GM12878 (cell line): ENCODE measurements at regions not wholly inside any gene's neighbourhood (a gene's known extent, or its start where the extent isn't known, plus 50 kb on each side); places are given as distances from the start of the nearest gene placed in this dataset.

Experiments
- ATAC-seq: fragments of 200-7000 bp; cut with Tn5 transposase; 3 replicates; pipeline ENCODE4 v1.9.1; 2020; ENCODE audit warnings: mild to moderate bottlenecking, moderate library complexity
- BruUV-seq: library from RNA; stranded (reverse); fragments of 400-500 nt; replicated peaks from 2 replicates; lab custom pipeline; 2021; lab: Mats Ljungman, UMichigan
- CTCF ChIA-PET: fragments of 300-600 bp; sonication (Branson Sonifier 250); formaldehyde crosslinking; extraction: SDS; loops from one replicate; lab custom pipeline; 2021; ENCODE audit warnings: inconsistent platforms; lab: Yijun Ruan, JAX
- POLR2A ChIA-PET: fragments of 350-600 bp; formaldehyde crosslinking; extraction: SDS; loops from one replicate; lab custom pipeline; 2021; ENCODE audit warnings: inconsistent platforms; lab: Charles Lee
- RAD21 ChIA-PET: fragments of 300-600 bp; sonication (Branson Sonifier 250); formaldehyde crosslinking; loops from one replicate; lab custom pipeline; 2023; ENCODE audit warnings: antibody characterized with exemption; ENCODE audit not compliant: unreplicated experiment; lab: Charles Lee
- SMC1A ChIA-PET: fragments of 300-600 bp; sonication (Branson Sonifier 250); formaldehyde crosslinking; loops from one replicate; lab custom pipeline; 2023; ENCODE audit not compliant: unreplicated experiment, uncharacterized antibody; lab: Charles Lee
- DNase-seq: peaks from one replicate; pipeline ENCODE4 v3.0.0-alpha.2; 2011; ENCODE audit warnings: low read depth, low spot score
- FAIRE-seq: peaks from 3 replicates; lab custom pipeline; 2011; peaks lifted over from hg19 to GRCh38; lab: Jason Lieb, UNC
- H2AFZ ChIP-seq: 2 replicates; pipeline ENCODE4 v1.6.0; 2011; ENCODE audit warnings: low read depth, low read length, control low read depth; ENCODE audit not compliant: control insufficient read depth
- H3K27ac ChIP-seq: 2 replicates; pipeline ENCODE4 v1.5.1; 2011; ENCODE audit warnings: control low read depth; ENCODE audit not compliant: control insufficient read depth, insufficient read depth
- H3K27me3 ChIP-seq, 2 experiments: replicated peaks in 1 of 2; 2 replicates each; pipeline versions ENCODE4 v1.6.0 to v1.6.1; 2011; ENCODE audit warnings: low read length in 1 of 2; ENCODE audit not compliant: control insufficient read depth in 2 of 2, insufficient read depth in 2 of 2
- H3K36me3 ChIP-seq, 2 experiments: 2 replicates each; pipeline ENCODE4 v1.5.1; 2011; ENCODE audit warnings: low read length in 1 of 2; ENCODE audit not compliant: control insufficient read depth in 2 of 2, insufficient read depth in 2 of 2
- H3K4me1 ChIP-seq: 2 replicates; pipeline ENCODE4 v1.6.1; 2011; ENCODE audit warnings: mild to moderate bottlenecking, low read length, moderate library complexity, mixed read lengths; ENCODE audit not compliant: control insufficient read depth, insufficient read depth
- H3K4me2 ChIP-seq: 2 replicates; pipeline ENCODE4 v1.6.0; 2011; ENCODE audit warnings: control low read depth; ENCODE audit not compliant: control insufficient read depth, insufficient read depth
- H3K4me3 ChIP-seq: fragments of 200-600 bp; sonication (generic); 2 replicates; pipeline ENCODE4 v1.5.1; 2016
- H3K79me2 ChIP-seq: 2 replicates; pipeline ENCODE4 v1.6.0; 2011; ENCODE audit warnings: low read length; ENCODE audit not compliant: control insufficient read depth, insufficient read depth
- H3K9ac ChIP-seq: 2 replicates; pipeline ENCODE4 v1.8.0; 2011; ENCODE audit warnings: low read length, control low read depth, mixed read lengths; ENCODE audit not compliant: control insufficient read depth, insufficient read depth
- H3K9me3 ChIP-seq: replicated peaks from 3 replicates; pipeline ENCODE4 v1.5.1; 2011; ENCODE audit warnings: mild to moderate bottlenecking, low read length; ENCODE audit not compliant: control insufficient read depth, insufficient read depth
- H4K20me1 ChIP-seq: 2 replicates; pipeline ENCODE4 v1.6.0; 2011; ENCODE audit not compliant: control insufficient read depth, insufficient read depth
- CHD1 ChIP-seq: IDR thresholded peaks from 2 replicates; pipeline ENCODE4 v1.6.1; 2012; ENCODE audit warnings: low read depth, low read length, improper control_type of control experiment
- CHD4 ChIP-seq: fragments of 200-600 bp; sonication (generic); IDR thresholded peaks from 2 replicates; pipeline ENCODE4 v1.6.1; 2016; ENCODE audit warnings: mild to moderate bottlenecking
- CREB1 ChIP-seq: IDR thresholded peaks from 2 replicates; pipeline ENCODE4 v1.6.1; 2012; ENCODE audit warnings: low read depth, mild to moderate bottlenecking, inconsistent platforms
- EP300 ChIP-seq, 2 experiments: fragments of 150-350 bp in 1 of 2; IDR thresholded peaks; 2 replicates each; pipeline ENCODE4 v1.6.1; 2011 to 2012; ENCODE audit warnings: low read depth in 2 of 2, low read length in 2 of 2, borderline replicate concordance in 1 of 2, improper control_type of control experiment in 1 of 2, inconsistent platforms in 1 of 2; ENCODE audit not compliant: control insufficient read depth in 1 of 2
- GATAD2B ChIP-seq: fragments of 450-650 bp; conservative IDR thresholded peaks from 2 replicates; pipeline ENCODE4 v1.6.1; 2017; ENCODE audit warnings: low read depth, mild to moderate bottlenecking, moderate library complexity
- IKZF2 ChIP-seq, 2 experiments: fragments of 450-650 bp; IDR thresholded peaks; 2 replicates each; pipeline ENCODE4 v1.6.1; 2017; ENCODE audit warnings: mild to moderate bottlenecking in 2 of 2, moderate library complexity in 2 of 2
- MTA2 ChIP-seq: fragments of 450-650 bp; IDR thresholded peaks from 2 replicates; pipeline ENCODE4 v1.6.1; 2016; ENCODE audit warnings: low read depth, mild to moderate bottlenecking, moderate library complexity
- MTA3 ChIP-seq: IDR thresholded peaks from 2 replicates; pipeline ENCODE4 v1.6.1; 2012; ENCODE audit warnings: low read length, inconsistent platforms, borderline replicate concordance
- MYC ChIP-seq: IDR thresholded peaks from 2 replicates; pipeline ENCODE4 v1.6.1; 2011; ENCODE audit warnings: mild to moderate bottlenecking, low read length, moderate library complexity, inconsistent platforms; ENCODE audit not compliant: insufficient read depth, insufficient replicate concordance, insufficient read length, severe bottlenecking
- RCOR1 ChIP-seq: conservative IDR thresholded peaks from 2 replicates; pipeline ENCODE4 v1.6.1; 2012; ENCODE audit warnings: low read depth, low read length, improper control_type of control experiment
- RFX5 ChIP-seq: IDR thresholded peaks from 2 replicates; pipeline ENCODE4 v1.6.1; 2011; ENCODE audit warnings: low read depth, low read length, improper control_type of control experiment
- SUPT20H ChIP-seq: IDR thresholded peaks from 2 replicates; pipeline ENCODE4 v1.6.1; 2011; ENCODE audit warnings: low read depth, mild to moderate bottlenecking, low read length, moderate library complexity, borderline replicate concordance; ENCODE audit not compliant: control insufficient read depth
- ZNF207 ChIP-seq: fragments of 450-650 bp; IDR thresholded peaks from 2 replicates; pipeline ENCODE4 v1.6.1; 2014; ENCODE audit warnings: antibody characterized with exemption, mild to moderate bottlenecking, borderline replicate concordance
- ZNF622 ChIP-seq: fragments of 450-650 bp; IDR thresholded peaks from 2 replicates; pipeline ENCODE4 v1.6.1; 2017; ENCODE audit warnings: mild to moderate bottlenecking, inconsistent platforms
- WGBS: methylation state at CpG from one replicate; pipeline ENCODE4 v1.1.6; 2016; ENCODE audit warnings: low lambda C conversion rate; ENCODE audit not compliant: insufficient replicate concordance, insufficient coverage; ENCODE audit errors: missing lambda C conversion rate; 5-methylcytosine and 5-hydroxymethylcytosine counted together
- in situ Hi-C: fragments of 300-500 bp; cut with MboI; formaldehyde crosslinking; loops from 9 replicates; pipeline ENCODE4 v1.14.3; 2018; ENCODE audit warnings: mixed read lengths
- intact Hi-C: fragments of 100-400 bp; cut with micrococcal nuclease; formaldehyde crosslinking; loops from one replicate; pipeline ENCODE4 v1.14.2; 2022; ENCODE audit not compliant: unreplicated experiment
- TF ChIP-seq, protein P1 (sequence below), 3 experiments: IDR thresholded peaks in 2 of 3; conservative IDR thresholded peaks in 1 of 3; 2 replicates each; pipeline ENCODE4 v1.5.1; 2011; ENCODE audit warnings: low read depth in 3 of 3, low read length in 3 of 3, mild to moderate bottlenecking in 3 of 3, control low read depth in 2 of 3, moderate library complexity in 2 of 3, inconsistent platforms in 1 of 3, mixed read lengths in 1 of 3; ENCODE audit not compliant: control insufficient read depth in 2 of 3, insufficient read depth in 1 of 3; ENCODE audit errors: extremely low read depth in 1 of 3
- TF ChIP-seq, protein P2 (sequence below): fragments of 450-650 bp; IDR thresholded peaks from 2 replicates; pipeline ENCODE4 v1.6.1; 2016; ENCODE audit warnings: mild to moderate bottlenecking, moderate library complexity, borderline replicate concordance

DNA sequence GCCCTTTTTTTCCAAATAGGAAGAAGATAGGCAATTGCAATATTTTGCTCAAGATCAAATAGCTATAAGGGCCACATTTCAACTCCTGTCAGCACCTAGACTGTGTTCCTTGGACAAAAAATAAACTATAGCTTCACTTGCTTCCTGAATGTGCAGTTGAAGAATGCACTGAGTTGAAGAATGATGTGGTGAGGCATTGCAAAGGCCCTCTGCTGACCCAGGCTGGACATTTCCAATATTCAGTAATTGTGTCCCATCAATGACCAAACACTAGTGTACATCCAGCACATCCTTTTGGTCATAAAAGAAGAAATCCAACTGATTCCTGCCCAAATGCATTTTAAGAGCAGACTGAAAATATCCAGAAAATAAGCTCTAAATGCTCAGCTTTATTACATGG, 424.8 kb upstream of the TGFBR2 start (continued):
- TF ChIP-seq, protein P1, sequence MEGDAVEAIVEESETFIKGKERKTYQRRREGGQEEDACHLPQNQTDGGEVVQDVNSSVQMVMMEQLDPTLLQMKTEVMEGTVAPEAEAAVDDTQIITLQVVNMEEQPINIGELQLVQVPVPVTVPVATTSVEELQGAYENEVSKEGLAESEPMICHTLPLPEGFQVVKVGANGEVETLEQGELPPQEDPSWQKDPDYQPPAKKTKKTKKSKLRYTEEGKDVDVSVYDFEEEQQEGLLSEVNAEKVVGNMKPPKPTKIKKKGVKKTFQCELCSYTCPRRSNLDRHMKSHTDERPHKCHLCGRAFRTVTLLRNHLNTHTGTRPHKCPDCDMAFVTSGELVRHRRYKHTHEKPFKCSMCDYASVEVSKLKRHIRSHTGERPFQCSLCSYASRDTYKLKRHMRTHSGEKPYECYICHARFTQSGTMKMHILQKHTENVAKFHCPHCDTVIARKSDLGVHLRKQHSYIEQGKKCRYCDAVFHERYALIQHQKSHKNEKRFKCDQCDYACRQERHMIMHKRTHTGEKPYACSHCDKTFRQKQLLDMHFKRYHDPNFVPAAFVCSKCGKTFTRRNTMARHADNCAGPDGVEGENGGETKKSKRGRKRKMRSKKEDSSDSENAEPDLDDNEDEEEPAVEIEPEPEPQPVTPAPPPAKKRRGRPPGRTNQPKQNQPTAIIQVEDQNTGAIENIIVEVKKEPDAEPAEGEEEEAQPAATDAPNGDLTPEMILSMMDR (IDR thresholded peaks at IDR 0.05 in 2 of 3, conservative IDR thresholded peaks at IDR 0.05 in 1 of 3; ENCODE audit: control insufficient read depth in 2 of 3, extremely low read depth in 1 of 3, insufficient read depth in 1 of 3, low read depth in 3 of 3, low read length in 3 of 3): no peak
- TF ChIP-seq CHD4: no peak

DNA sequence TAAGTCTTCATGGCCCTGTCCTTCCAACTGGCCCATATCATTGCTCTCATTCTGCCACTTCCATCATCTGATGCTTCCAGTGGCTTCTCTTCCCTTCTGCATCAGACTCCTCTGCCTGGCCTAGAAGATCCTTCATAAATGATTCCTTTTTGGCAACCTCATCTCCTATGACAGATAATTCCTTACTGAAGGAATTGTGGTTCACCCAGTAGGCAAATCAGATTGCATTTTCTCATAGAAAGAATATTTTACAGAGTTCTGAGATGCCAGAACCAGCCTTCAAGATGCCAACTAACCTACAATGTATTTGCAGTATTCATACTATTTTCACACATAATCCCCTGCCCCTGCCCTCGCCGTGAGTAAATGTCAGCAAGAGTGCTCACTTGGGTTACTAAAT, 423.0 kb upstream of the TGFBR2 start:
- Histone ChIP-seq H3K4me3 (no peak overlapping the region), H2AFZ (no peak overlapping the region), H3K27me3 (no peaks in the 10 kb centered on the region), H3K36me3 (no peaks in the 10 kb centered on the region), H3K9ac (no peak overlapping the region), H3K9me3 (no peaks in the 10 kb centered on the region), H4K20me1 (no peaks in the 10 kb centered on the region), H3K4me1 (no peaks in the 10 kb centered on the region), H3K79me2 (no peaks in the 10 kb centered on the region), H3K4me2 (no peak overlapping the region), H3K27ac (no peak overlapping the region)
- RAD21 ChIA-PET: no interaction called here
- DNase-seq: no peak
- POLR2A ChIA-PET: no interaction called here
- in situ Hi-C loops: loop anchor here (25.0 kb wide), 1 partner anchor 1271 kb away; no protein-coding TSS in a partner anchor
- intact Hi-C loops: no loop called here
- WGBS: 31% methylated on average over 2 of the region's 2 CpGs
- FAIRE-seq: no peak
- no TSS peak for BruUV-seq
- ATAC-seq: no peak
- SMC1A ChIA-PET: no interaction called here
- CTCF ChIA-PET: interaction anchor here (0.9 kb wide), 1 partner anchor 9 kb away, joined by 3 read pairs; no protein-coding TSS in a partner anchor
- no peak for TF ChIP-seq MTA3
- no peak for TF ChIP-seq EP300 (IDR thresholded peaks at IDR 0.05; ENCODE audit: borderline replicate concordance in 1 of 2, control insufficient read depth in 1 of 2, low read depth in 2 of 2, low read length in 2 of 2)
- no peak for TF ChIP-seq MYC
- TF ChIP-seq GATAD2B: no peak
- TF ChIP-seq, protein P2, sequence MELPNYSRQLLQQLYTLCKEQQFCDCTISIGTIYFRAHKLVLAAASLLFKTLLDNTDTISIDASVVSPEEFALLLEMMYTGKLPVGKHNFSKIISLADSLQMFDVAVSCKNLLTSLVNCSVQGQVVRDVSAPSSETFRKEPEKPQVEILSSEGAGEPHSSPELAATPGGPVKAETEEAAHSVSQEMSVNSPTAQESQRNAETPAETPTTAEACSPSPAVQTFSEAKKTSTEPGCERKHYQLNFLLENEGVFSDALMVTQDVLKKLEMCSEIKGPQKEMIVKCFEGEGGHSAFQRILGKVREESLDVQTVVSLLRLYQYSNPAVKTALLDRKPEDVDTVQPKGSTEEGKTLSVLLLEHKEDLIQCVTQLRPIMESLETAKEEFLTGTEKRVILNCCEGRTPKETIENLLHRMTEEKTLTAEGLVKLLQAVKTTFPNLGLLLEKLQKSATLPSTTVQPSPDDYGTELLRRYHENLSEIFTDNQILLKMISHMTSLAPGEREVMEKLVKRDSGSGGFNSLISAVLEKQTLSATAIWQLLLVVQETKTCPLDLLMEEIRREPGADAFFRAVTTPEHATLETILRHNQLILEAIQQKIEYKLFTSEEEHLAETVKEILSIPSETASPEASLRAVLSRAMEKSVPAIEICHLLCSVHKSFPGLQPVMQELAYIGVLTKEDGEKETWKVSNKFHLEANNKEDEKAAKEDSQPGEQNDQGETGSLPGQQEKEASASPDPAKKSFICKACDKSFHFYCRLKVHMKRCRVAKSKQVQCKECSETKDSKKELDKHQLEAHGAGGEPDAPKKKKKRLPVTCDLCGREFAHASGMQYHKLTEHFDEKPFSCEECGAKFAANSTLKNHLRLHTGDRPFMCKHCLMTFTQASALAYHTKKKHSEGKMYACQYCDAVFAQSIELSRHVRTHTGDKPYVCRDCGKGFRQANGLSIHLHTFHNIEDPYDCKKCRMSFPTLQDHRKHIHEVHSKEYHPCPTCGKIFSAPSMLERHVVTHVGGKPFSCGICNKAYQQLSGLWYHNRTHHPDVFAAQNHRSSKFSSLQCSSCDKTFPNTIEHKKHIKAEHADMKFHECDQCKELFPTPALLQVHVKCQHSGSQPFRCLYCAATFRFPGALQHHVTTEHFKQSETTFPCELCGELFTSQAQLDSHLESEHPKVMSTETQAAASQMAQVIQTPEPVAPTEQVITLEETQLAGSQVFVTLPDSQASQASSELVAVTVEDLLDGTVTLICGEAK: no peak
- TF ChIP-seq ZNF207: no peak
- TF ChIP-seq SUPT20H: no peak
- TF ChIP-seq IKZF2 (IDR thresholded peaks at IDR 0.05): no peak
- TF ChIP-seq CREB1: no peak
- no peak for TF ChIP-seq RFX5
- TF ChIP-seq MTA2: no peak
- no peak for TF ChIP-seq ZNF622
- TF ChIP-seq CHD1: no peak
- TF ChIP-seq RCOR1: no peak
